ENCODE measurements at regions not wholly inside any gene's neighbourhood (a gene's known extent, or its start where the extent isn't known, plus 50 kb on each side); places are given as distances from the start of the nearest gene placed in this dataset.

- H3K9me3 ChIP-seq, result no peaks in the 10 kb centered on the region
- intact Hi-C loops (cut with micrococcal nuclease; ENCODE audit: unreplicated experiment), result no loop called here
- no peak overlapping the region for H3K4me3 Mint-ChIP-seq (ENCODE audit: unreplicated experiment)
- no peaks in the 10 kb centered on the region for H3K27me3 Mint-ChIP-seq (ENCODE audit: insufficient read depth, unreplicated experiment)
- CTCF ChIA-PET, result no interaction called here
- TF ChIP-seq, protein P1, sequence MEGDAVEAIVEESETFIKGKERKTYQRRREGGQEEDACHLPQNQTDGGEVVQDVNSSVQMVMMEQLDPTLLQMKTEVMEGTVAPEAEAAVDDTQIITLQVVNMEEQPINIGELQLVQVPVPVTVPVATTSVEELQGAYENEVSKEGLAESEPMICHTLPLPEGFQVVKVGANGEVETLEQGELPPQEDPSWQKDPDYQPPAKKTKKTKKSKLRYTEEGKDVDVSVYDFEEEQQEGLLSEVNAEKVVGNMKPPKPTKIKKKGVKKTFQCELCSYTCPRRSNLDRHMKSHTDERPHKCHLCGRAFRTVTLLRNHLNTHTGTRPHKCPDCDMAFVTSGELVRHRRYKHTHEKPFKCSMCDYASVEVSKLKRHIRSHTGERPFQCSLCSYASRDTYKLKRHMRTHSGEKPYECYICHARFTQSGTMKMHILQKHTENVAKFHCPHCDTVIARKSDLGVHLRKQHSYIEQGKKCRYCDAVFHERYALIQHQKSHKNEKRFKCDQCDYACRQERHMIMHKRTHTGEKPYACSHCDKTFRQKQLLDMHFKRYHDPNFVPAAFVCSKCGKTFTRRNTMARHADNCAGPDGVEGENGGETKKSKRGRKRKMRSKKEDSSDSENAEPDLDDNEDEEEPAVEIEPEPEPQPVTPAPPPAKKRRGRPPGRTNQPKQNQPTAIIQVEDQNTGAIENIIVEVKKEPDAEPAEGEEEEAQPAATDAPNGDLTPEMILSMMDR (IDR thresholded peaks at IDR 0.05; ENCODE audit: insufficient read depth in 1 of 2, low read depth in 1 of 2, low read length in 1 of 2, severe bottlenecking in 1 of 2, unreplicated experiment in 1 of 2), result no peak
- no peaks in the 10 kb centered on the region for H3K36me3 Mint-ChIP-seq (ENCODE audit: insufficient read depth, unreplicated experiment)
- H3K27me3 ChIP-seq (replicated peaks; ENCODE audit: control insufficient read depth, insufficient read depth, low read length), result no peaks in the 10 kb centered on the region
- POLR2A ChIA-PET, result no interaction called here
- no peaks in the 10 kb centered on the region for H3K9me3 Mint-ChIP-seq (ENCODE audit: unreplicated experiment)
- H3K27ac Mint-ChIP-seq (ENCODE audit: unreplicated experiment), result no peak overlapping the region
- BruUV-seq (replicated peaks), result no TSS peak
- no peak overlapping the region for H3K4me3 ChIP-seq (ENCODE audit: low read depth, low read length)
- no peaks in the 10 kb centered on the region for H3K36me3 ChIP-seq (ENCODE audit: control insufficient read depth, insufficient read depth, low read length)
- H3K4me1 Mint-ChIP-seq (ENCODE audit: low read depth, unreplicated experiment), result peaks cover 6% of the 10 kb centered on the region
- no peaks in the 10 kb centered on the region for H3K4me1 ChIP-seq
- DNase-seq, result no peak
Observed at GRCh38 chr13:69296130-69296529, 811.5 kb upstream of the ATXN8OS start.

DNA sequence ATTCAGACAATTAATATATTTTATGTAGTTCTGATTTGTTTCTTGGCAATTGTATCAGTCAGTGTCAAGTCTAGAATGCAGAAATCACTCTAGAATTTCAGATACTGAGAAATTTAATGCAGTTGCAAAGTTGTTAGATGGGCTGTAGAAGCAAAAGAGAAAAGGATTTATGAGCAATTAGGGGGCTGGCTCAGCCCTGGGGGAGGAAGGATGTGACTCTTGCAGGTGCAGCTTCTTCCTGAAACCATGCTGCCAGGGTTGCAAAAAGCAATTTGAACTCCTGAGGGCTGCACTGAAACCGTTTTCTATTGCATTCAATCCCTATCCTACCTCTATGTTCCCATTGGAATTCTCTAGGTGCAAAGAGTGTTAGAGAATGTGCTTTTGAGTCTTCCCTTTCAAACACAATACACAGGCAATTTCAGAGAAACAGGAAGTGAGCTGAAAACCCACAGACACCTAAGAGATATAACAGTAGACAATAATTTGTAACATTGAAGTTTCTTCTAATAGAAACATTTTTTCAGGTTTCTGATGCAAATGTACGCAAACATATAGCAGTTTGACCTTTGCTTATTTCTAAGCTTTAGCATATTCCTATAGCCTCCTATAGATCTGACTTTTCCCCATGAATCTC is 814.7 kb upstream of the ATXN8OS start:
- POLR2A ChIA-PET, result no interaction called here

DNA sequence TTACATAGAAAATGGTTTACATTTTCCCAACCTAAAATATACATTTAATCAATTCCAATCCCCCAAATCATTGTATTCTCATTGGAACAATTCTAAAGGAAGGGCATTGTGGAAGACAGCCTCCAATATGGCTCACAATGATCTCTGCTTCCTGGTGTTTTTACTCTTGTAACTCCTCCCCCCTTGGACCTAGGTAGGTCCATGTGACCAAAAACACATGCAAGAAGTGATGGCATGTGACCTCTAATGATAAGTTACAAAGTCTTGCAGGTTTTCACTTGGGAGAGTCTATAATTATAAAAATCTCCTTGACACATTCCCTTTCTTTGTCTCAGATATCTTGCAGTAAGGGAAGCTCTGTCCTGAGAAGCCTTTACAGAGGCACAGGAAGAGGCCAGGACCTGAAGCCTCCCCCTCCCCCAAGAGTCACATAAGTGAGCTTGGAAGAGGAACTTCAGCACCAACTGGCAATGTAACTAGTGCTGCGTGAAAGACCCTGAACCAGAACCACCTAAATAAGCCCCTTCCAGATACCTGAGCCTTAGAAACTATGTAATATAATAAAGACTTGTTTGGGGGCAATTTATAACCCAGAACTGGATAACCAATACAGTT is 816.2 kb upstream of the ATXN8OS start:
- H3K9me3 ChIP-seq, result no peaks in the 10 kb centered on the region
- Mint-ChIP-seq H3K27ac (ENCODE audit: unreplicated experiment) (no peak overlapping the region), H3K4me1 (ENCODE audit: low read depth, unreplicated experiment) (no peaks in the 10 kb centered on the region), H3K27me3 (ENCODE audit: insufficient read depth, unreplicated experiment) (no peaks in the 10 kb centered on the region), H3K9me3 (ENCODE audit: unreplicated experiment) (no peaks in the 10 kb centered on the region), H3K4me3 (ENCODE audit: unreplicated experiment) (no peak overlapping the region), H3K36me3 (ENCODE audit: insufficient read depth, unreplicated experiment) (no peaks in the 10 kb centered on the region)
- H3K27me3 ChIP-seq (replicated peaks; ENCODE audit: control insufficient read depth, insufficient read depth, low read length), result no peaks in the 10 kb centered on the region
- no peak for DNase-seq
- BruUV-seq (replicated peaks), result no TSS peak
- no peak overlapping the region for H3K4me3 ChIP-seq (ENCODE audit: low read depth, low read length)
- ChIA-PET CTCF (no interaction called here), POLR2A (no interaction called here)
- TF ChIP-seq, protein P1 (IDR thresholded peaks at IDR 0.05; ENCODE audit: insufficient read depth in 1 of 2, low read depth in 1 of 2, low read length in 1 of 2, severe bottlenecking in 1 of 2, unreplicated experiment in 1 of 2), result no peak
- H3K36me3 ChIP-seq (ENCODE audit: control insufficient read depth, insufficient read depth, low read length), result no peaks in the 10 kb centered on the region
- no peaks in the 10 kb centered on the region for H3K4me1 ChIP-seq
- intact Hi-C loops (cut with micrococcal nuclease; ENCODE audit: unreplicated experiment), result no loop called here

More for the DNA sequence above, 814.7 kb upstream of the ATXN8OS start:
- H3K4me1 ChIP-seq, result no peaks in the 10 kb centered on the region
- H3K27me3 ChIP-seq (replicated peaks; ENCODE audit: control insufficient read depth, insufficient read depth, low read length), result no peaks in the 10 kb centered on the region
- no peaks in the 10 kb centered on the region for H3K9me3 Mint-ChIP-seq (ENCODE audit: unreplicated experiment)
- no peaks in the 10 kb centered on the region for H3K4me1 Mint-ChIP-seq (ENCODE audit: low read depth, unreplicated experiment)
- H3K4me3 Mint-ChIP-seq (ENCODE audit: unreplicated experiment), result no peak overlapping the region
- no peaks in the 10 kb centered on the region for H3K27me3 Mint-ChIP-seq (ENCODE audit: insufficient read depth, unreplicated experiment)
- CTCF ChIA-PET, result no interaction called here
- BruUV-seq (replicated peaks), result no TSS peak
- intact Hi-C loops (cut with micrococcal nuclease; ENCODE audit: unreplicated experiment), result no loop called here
- TF ChIP-seq, protein P1 (IDR thresholded peaks at IDR 0.05; ENCODE audit: insufficient read depth in 1 of 2, low read depth in 1 of 2, low read length in 1 of 2, severe bottlenecking in 1 of 2, unreplicated experiment in 1 of 2), result no peak
- no peaks in the 10 kb centered on the region for H3K9me3 ChIP-seq
- no peaks in the 10 kb centered on the region for H3K36me3 Mint-ChIP-seq (ENCODE audit: insufficient read depth, unreplicated experiment)
- no peak for DNase-seq
- H3K36me3 ChIP-seq (ENCODE audit: control insufficient read depth, insufficient read depth, low read length), result no peaks in the 10 kb centered on the region
- no peak overlapping the region for H3K4me3 ChIP-seq (ENCODE audit: low read depth, low read length)
- H3K27ac Mint-ChIP-seq (ENCODE audit: unreplicated experiment), result no peak overlapping the region

All from Caco-2 (cell line).